ENCODE measurements at regions not wholly inside any gene's neighbourhood (a gene's known extent, or its start where the extent isn't known, plus 50 kb on each side); places are given as distances from the start of the nearest gene placed in this dataset.

- 94 to 100% methylated on average over 2 of the region's 2 CpGs for WGBS, 2 experiments
- H3K27me3 ChIP-seq (ENCODE audit: control insufficient read depth, insufficient read depth, low read length, poor library complexity, severe bottlenecking), result no peaks in the 10 kb centered on the region
- no peaks in the 10 kb centered on the region for H3K9me3 ChIP-seq (ENCODE audit: control insufficient read depth, low read length)
- no peaks in the 10 kb centered on the region for H3K36me3 ChIP-seq (ENCODE audit: control insufficient read depth, insufficient read depth, low read length)
- H3K4me3 ChIP-seq (ENCODE audit: insufficient read depth, low read depth, low read length), result no peak overlapping the region
- no peaks in the 10 kb centered on the region for H3K4me1 ChIP-seq (ENCODE audit: control insufficient read depth, insufficient read depth, low read length)
- no peak overlapping the region for H3K27ac ChIP-seq (ENCODE audit: insufficient read depth, low read depth, low read length, poor library complexity, severe bottlenecking)
Observed at GRCh38 chr7:21101541-21101940, 314.9 kb upstream of the SP8 start.

- Histone ChIP-seq H3K4me3 (ENCODE audit: insufficient read depth, low read depth, low read length) (no peak overlapping the region), H3K27ac (ENCODE audit: insufficient read depth, low read depth, low read length, poor library complexity, severe bottlenecking) (no peak overlapping the region), H3K4me1 (ENCODE audit: control insufficient read depth, insufficient read depth, low read length) (no peaks in the 10 kb centered on the region), H3K27me3 (ENCODE audit: control insufficient read depth, insufficient read depth, low read length, poor library complexity, severe bottlenecking) (no peaks in the 10 kb centered on the region), H3K36me3 (ENCODE audit: control insufficient read depth, insufficient read depth, low read length) (no peaks in the 10 kb centered on the region), H3K9me3 (ENCODE audit: control insufficient read depth, low read length) (no peaks in the 10 kb centered on the region)
- 88 to 96% methylated on average over 3 to 4 of the region's 4 CpGs for WGBS, 2 experiments
Observed at GRCh38 chr7:21103426-21104123, 316.9 kb upstream of the SP8 start.

DNA sequence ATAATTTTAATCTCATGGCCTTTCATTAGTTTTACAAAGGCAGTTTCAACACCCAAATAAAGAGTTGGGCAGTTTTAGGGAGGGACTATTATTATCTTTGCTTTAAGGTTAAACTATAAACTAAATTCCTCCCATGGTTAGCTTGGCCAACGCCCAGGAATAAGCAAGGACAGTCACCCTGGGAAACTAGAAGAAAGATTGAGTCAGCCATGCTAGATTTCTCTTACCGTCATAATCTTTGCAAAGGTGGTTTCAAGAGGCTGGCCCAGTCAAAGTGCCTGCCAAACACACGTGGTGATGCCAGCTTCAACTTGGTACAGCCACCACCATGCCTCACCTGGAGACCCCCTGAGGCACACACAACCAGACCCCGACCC is 317.4 kb upstream of the SP8 start:
- H3K36me3 ChIP-seq (ENCODE audit: control insufficient read depth, insufficient read depth, low read length), result no peaks in the 10 kb centered on the region
- H3K4me3 ChIP-seq (ENCODE audit: insufficient read depth, low read depth, low read length), result no peak overlapping the region
- no peaks in the 10 kb centered on the region for H3K4me1 ChIP-seq (ENCODE audit: control insufficient read depth, insufficient read depth, low read length)
- H3K27me3 ChIP-seq (ENCODE audit: control insufficient read depth, insufficient read depth, low read length, poor library complexity, severe bottlenecking), result no peaks in the 10 kb centered on the region
- no peaks in the 10 kb centered on the region for H3K9me3 ChIP-seq (ENCODE audit: control insufficient read depth, low read length)
- no peak overlapping the region for H3K27ac ChIP-seq (ENCODE audit: insufficient read depth, low read depth, low read length, poor library complexity, severe bottlenecking)
- 89 to 92% methylated on average over 3 to 4 of the region's 4 CpGs for WGBS, 2 experiments

GRCh38 chr7:21106296-21106732 is 319.6 kb upstream of the SP8 start:
- Histone ChIP-seq H3K9me3 (ENCODE audit: control insufficient read depth, low read length) (no peaks in the 10 kb centered on the region), H3K27ac (ENCODE audit: insufficient read depth, low read depth, low read length, poor library complexity, severe bottlenecking) (no peak overlapping the region), H3K4me1 (ENCODE audit: control insufficient read depth, insufficient read depth, low read length) (no peaks in the 10 kb centered on the region), H3K27me3 (ENCODE audit: control insufficient read depth, insufficient read depth, low read length, poor library complexity, severe bottlenecking) (no peaks in the 10 kb centered on the region), H3K4me3 (ENCODE audit: insufficient read depth, low read depth, low read length) (no peak overlapping the region), H3K36me3 (ENCODE audit: control insufficient read depth, insufficient read depth, low read length) (no peaks in the 10 kb centered on the region)
- 89 to 90% methylated on average over 2 to 4 of the region's 4 CpGs for WGBS, 2 experiments

DNA sequence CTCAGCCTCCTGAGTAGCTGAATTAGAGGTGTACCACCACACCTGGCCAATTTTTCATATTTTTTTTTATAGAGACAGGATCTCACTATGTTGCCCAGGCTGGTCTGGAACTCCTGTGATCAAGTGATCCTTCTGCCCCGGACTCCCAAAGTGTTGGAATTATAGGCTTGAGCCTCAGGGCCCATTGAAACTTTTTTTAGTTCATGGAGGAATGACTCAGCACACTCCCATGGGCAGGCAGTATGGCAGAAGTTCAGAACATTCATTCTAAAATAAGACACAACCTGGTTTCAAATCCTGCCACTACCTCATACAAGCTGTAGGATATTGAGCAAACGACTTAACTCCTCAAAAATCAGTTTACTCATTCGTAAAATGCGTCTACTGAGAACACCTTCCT is 320.4 kb upstream of the SP8 start:
- no peaks in the 10 kb centered on the region for H3K27me3 ChIP-seq (ENCODE audit: control insufficient read depth, insufficient read depth, low read length, poor library complexity, severe bottlenecking)
- H3K4me3 ChIP-seq (ENCODE audit: insufficient read depth, low read depth, low read length), result no peak overlapping the region
- WGBS, 2 experiments, result 92 to 94% methylated on average over 4 of the region's 4 CpGs
- H3K27ac ChIP-seq (ENCODE audit: insufficient read depth, low read depth, low read length, poor library complexity, severe bottlenecking), result no peak overlapping the region
- H3K9me3 ChIP-seq (ENCODE audit: control insufficient read depth, low read length), result no peaks in the 10 kb centered on the region
- no peaks in the 10 kb centered on the region for H3K4me1 ChIP-seq (ENCODE audit: control insufficient read depth, insufficient read depth, low read length)
- H3K36me3 ChIP-seq (ENCODE audit: control insufficient read depth, insufficient read depth, low read length), result no peaks in the 10 kb centered on the region

DNA sequence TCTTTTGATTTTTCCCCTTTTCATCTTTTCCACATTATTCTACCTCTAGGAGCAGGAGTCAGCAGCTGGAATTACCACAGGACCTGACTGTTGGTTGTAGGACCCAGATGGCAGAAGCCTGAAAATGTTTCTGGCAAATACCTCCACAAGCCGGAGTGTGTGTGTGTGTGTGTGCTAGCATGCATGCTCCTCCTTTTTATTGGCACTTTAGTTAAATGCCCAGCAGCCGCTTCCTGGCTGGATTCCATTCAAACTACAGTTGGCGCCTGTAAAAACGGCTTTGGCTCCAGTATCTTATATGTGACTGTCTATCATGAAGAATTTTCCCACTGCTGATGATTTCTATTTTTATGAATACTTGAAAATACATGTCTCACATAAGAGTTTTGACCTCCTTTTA is 319.7 kb upstream of the SP4 start:
- no peaks in the 10 kb centered on the region for H3K9me3 ChIP-seq (ENCODE audit: control insufficient read depth, low read length)
- H3K4me3 ChIP-seq (ENCODE audit: insufficient read depth, low read depth, low read length), result no peak overlapping the region
- no peak overlapping the region for H3K27ac ChIP-seq (ENCODE audit: insufficient read depth, low read depth, low read length, poor library complexity, severe bottlenecking)
- no peaks in the 10 kb centered on the region for H3K4me1 ChIP-seq (ENCODE audit: control insufficient read depth, insufficient read depth, low read length)
- no peaks in the 10 kb centered on the region for H3K27me3 ChIP-seq (ENCODE audit: control insufficient read depth, insufficient read depth, low read length, poor library complexity, severe bottlenecking)
- H3K36me3 ChIP-seq (ENCODE audit: control insufficient read depth, insufficient read depth, low read length), result no peaks in the 10 kb centered on the region
- 82 to 93% methylated on average over 3 to 4 of the region's 4 CpGs for WGBS, 2 experiments

- 95 to 97% methylated on average over 5 of the region's 5 CpGs for WGBS, 2 experiments
- Histone ChIP-seq H3K4me3 (ENCODE audit: insufficient read depth, low read depth, low read length) (no peak overlapping the region), H3K36me3 (ENCODE audit: control insufficient read depth, insufficient read depth, low read length) (no peaks in the 10 kb centered on the region), H3K27ac (ENCODE audit: insufficient read depth, low read depth, low read length, poor library complexity, severe bottlenecking) (no peak overlapping the region), H3K9me3 (ENCODE audit: control insufficient read depth, low read length) (no peaks in the 10 kb centered on the region), H3K4me1 (ENCODE audit: control insufficient read depth, insufficient read depth, low read length) (no peaks in the 10 kb centered on the region), H3K27me3 (ENCODE audit: control insufficient read depth, insufficient read depth, low read length, poor library complexity, severe bottlenecking) (no peaks in the 10 kb centered on the region)
Observed at GRCh38 chr7:21113609-21114415, 314.1 kb upstream of the SP4 start.

- WGBS, 2 experiments, result 94% methylated on average over 1 of the region's 1 CpG; no CpG with 5 or more reads in 1 of the 2 experiments
- Histone ChIP-seq H3K27me3 (ENCODE audit: control insufficient read depth, insufficient read depth, low read length, poor library complexity, severe bottlenecking) (peaks cover 3% of the 10 kb centered on the region), H3K4me1 (ENCODE audit: control insufficient read depth, insufficient read depth, low read length) (peaks cover 4% of the 10 kb centered on the region)
Observed at GRCh38 chr7:21123586-21123985, 304.3 kb upstream of the SP4 start.

GRCh38 chr7:21125297-21125696 is 302.6 kb upstream of the SP4 start:
- Histone ChIP-seq H3K4me1 (ENCODE audit: control insufficient read depth, insufficient read depth, low read length) (peaks cover 9% of the 10 kb centered on the region), H3K4me3 (ENCODE audit: insufficient read depth, low read depth, low read length) (no peak overlapping the region), H3K27ac (ENCODE audit: insufficient read depth, low read depth, low read length, poor library complexity, severe bottlenecking) (no peak overlapping the region), H3K27me3 (ENCODE audit: control insufficient read depth, insufficient read depth, low read length, poor library complexity, severe bottlenecking) (peaks cover 3% of the 10 kb centered on the region), H3K36me3 (ENCODE audit: control insufficient read depth, insufficient read depth, low read length) (no peaks in the 10 kb centered on the region), H3K9me3 (ENCODE audit: control insufficient read depth, low read length) (no peaks in the 10 kb centered on the region)
- 55 to 60% methylated on average over 6 of the region's 6 CpGs for WGBS, 2 experiments

More at GRCh38 chr7:21123586-21123985, 304.3 kb upstream of the SP4 start:
- H3K27ac ChIP-seq (ENCODE audit: insufficient read depth, low read depth, low read length, poor library complexity, severe bottlenecking), result no peak overlapping the region
- no peaks in the 10 kb centered on the region for H3K36me3 ChIP-seq (ENCODE audit: control insufficient read depth, insufficient read depth, low read length)
- H3K9me3 ChIP-seq (ENCODE audit: control insufficient read depth, low read length), result no peaks in the 10 kb centered on the region
- H3K4me3 ChIP-seq (ENCODE audit: insufficient read depth, low read depth, low read length), result no peak overlapping the region

GRCh38 chr7:21128062-21128817 is 299.6 kb upstream of the SP4 start:
- Histone ChIP-seq H3K36me3 (ENCODE audit: control insufficient read depth, insufficient read depth, low read length) (no peaks in the 10 kb centered on the region), H3K27ac (ENCODE audit: insufficient read depth, low read depth, low read length, poor library complexity, severe bottlenecking) (no peak overlapping the region), H3K27me3 (ENCODE audit: control insufficient read depth, insufficient read depth, low read length, poor library complexity, severe bottlenecking) (no peaks in the 10 kb centered on the region), H3K9me3 (ENCODE audit: control insufficient read depth, low read length) (no peaks in the 10 kb centered on the region), H3K4me1 (ENCODE audit: control insufficient read depth, insufficient read depth, low read length) (peaks cover 9% of the 10 kb centered on the region), H3K4me3 (ENCODE audit: insufficient read depth, low read depth, low read length) (no peak overlapping the region)
- WGBS, 2 experiments, result 73 to 74% methylated on average over 8 of the region's 8 CpGs
